ENCODE measurements at regions not wholly inside any gene's neighbourhood (a gene's known extent, or its start where the extent isn't known, plus 50 kb on each side); places are given as distances from the start of the nearest gene placed in this dataset.

- no peak for TF ChIP-seq ZNF510 (CRISPR knock-in tag; IDR thresholded peaks at IDR 0.05; ENCODE audit: low read depth)
- TF ChIP-seq NFIB (CRISPR knock-in tag; IDR thresholded peaks at IDR 0.05; ENCODE audit: borderline replicate concordance) = no peak
- no peak; the same call in 1 of the 2 replicates for TF ChIP-seq MEIS1 (CRISPR knock-in tag; IDR thresholded peaks at IDR 0.05; ENCODE audit: borderline replicate concordance)
- TF ChIP-seq HOXA5 (CRISPR knock-in tag; IDR thresholded peaks at IDR 0.05) = no peak
- 0 out of 2 replicates have a peak, but pooled peaks have one; percentile 66 for TF ChIP-seq ZMYM2 (CRISPR knock-in tag; IDR thresholded peaks at IDR 0.05)
- no peak for TF ChIP-seq NFYB (CRISPR knock-in tag; IDR thresholded peaks at IDR 0.05)
- TF ChIP-seq ZFY (CRISPR knock-in tag; IDR thresholded peaks at IDR 0.05) = peak; percentile 97
- peak; percentile 82; the same call in 1 of the 2 replicates for TF ChIP-seq ZSCAN9 (CRISPR knock-in tag; IDR thresholded peaks at IDR 0.05; ENCODE audit: borderline replicate concordance)
- TF ChIP-seq REXO4 (CRISPR knock-in tag; IDR thresholded peaks at IDR 0.05; ENCODE audit: borderline replicate concordance) = no peak
- TF ChIP-seq ZNF577 (CRISPR knock-in tag; IDR thresholded peaks at IDR 0.05; ENCODE audit: borderline replicate concordance, low read depth) = no peak
- no peak for TF ChIP-seq NONO (IDR thresholded peaks at IDR 0.05)
- TF ChIP-seq NONO (CRISPR knock-in tag; conservative IDR thresholded peaks at IDR 0.05) = peak; percentile 80
- TF ChIP-seq MIER2 (CRISPR knock-in tag; IDR thresholded peaks at IDR 0.05) = peak; percentile 81; the same call in 1 of the 2 replicates
- peak; percentile 40; the same call in 1 of the 2 replicates for TF ChIP-seq HIC2 (CRISPR knock-in tag; IDR thresholded peaks at IDR 0.05; ENCODE audit: low read depth)
- no peak for TF ChIP-seq ZNF780A (CRISPR knock-in tag; IDR thresholded peaks at IDR 0.05)
- TF ChIP-seq TOPORS (CRISPR knock-in tag; IDR thresholded peaks at IDR 0.05) = 0 out of 2 replicates have a peak, but pooled peaks have one; percentile 65
- no peak for TF ChIP-seq GMEB2 (CRISPR knock-in tag; IDR thresholded peaks at IDR 0.05; ENCODE audit: low read depth)
- no peak for TF ChIP-seq ZNF609 (CRISPR knock-in tag; IDR thresholded peaks at IDR 0.05; ENCODE audit: borderline replicate concordance)
- TF ChIP-seq STAT6 (CRISPR knock-in tag; IDR thresholded peaks at IDR 0.05; ENCODE audit: borderline replicate concordance) = no peak
These were observed 139.8 kb downstream of the OR2B2 start (continued) for GRCh38 chr6:27772261-27773001.

Measured in HepG2 (cell line).